ENCODE measurements at regions not wholly inside any gene's neighbourhood (a gene's known extent, or its start where the extent isn't known, plus 50 kb on each side); places are given as distances from the start of the nearest gene placed in this dataset.

- no peak for DNase-seq
Observed at GRCh38 chr18:11259469-11260150, 110.2 kb upstream of the PIEZO2 start.

GRCh38 chr18:11258039-11258610, 108.8 kb upstream of the PIEZO2 start:
- DNase-seq = no peak

GRCh38 chr18:11256251-11256650, 106.9 kb upstream of the PIEZO2 start:
- no peak for DNase-seq

GRCh38 chr18:11251891-11252270, 102.5 kb upstream of the PIEZO2 start:
- DNase-seq = no peak

GRCh38 chr18:11251229-11251890, 102.0 kb upstream of the PIEZO2 start:
- no peak for DNase-seq

GRCh38 chr18:11249391-11249790, 100.0 kb upstream of the PIEZO2 start:
- no peak for DNase-seq

GRCh38 chr18:11247381-11247970, 98.1 kb upstream of the PIEZO2 start:
- no peak for DNase-seq

- no peak for DNase-seq
Observed at GRCh38 chr18:11246495-11247300, 97.3 kb upstream of the PIEZO2 start.

GRCh38 chr18:11245879-11246278, 96.5 kb upstream of the PIEZO2 start:
- no peak for DNase-seq

- DNase-seq = no peak
Observed at GRCh38 chr18:11237484-11237883, 88.1 kb upstream of the PIEZO2 start.

- no peak for DNase-seq
Observed at GRCh38 chr18:11237066-11237465, 87.7 kb upstream of the PIEZO2 start.

GRCh38 chr18:11224153-11224552, 74.8 kb upstream of the PIEZO2 start:
- no peak for DNase-seq

GRCh38 chr18:11219571-11219970, 70.2 kb upstream of the PIEZO2 start:
- no peak for DNase-seq

GRCh38 chr18:11215216-11215615, 65.8 kb upstream of the PIEZO2 start:
- DNase-seq = no peak

GRCh38 chr18:11204020-11204419, 54.7 kb upstream of the PIEZO2 start:
- no peak for DNase-seq

GRCh38 chr18:11199477-11199876, 50.1 kb upstream of the PIEZO2 start:
- no peak for DNase-seq
